ENCODE measurements at regions not wholly inside any gene's neighbourhood (a gene's known extent, or its start where the extent isn't known, plus 50 kb on each side); places are given as distances from the start of the nearest gene placed in this dataset.

GRCh38 chr1:63198871-63199394 is 123.4 kb upstream of the FOXD3 start:
- TF ChIP-seq CTCF (IDR thresholded peaks at IDR 0.05): no peak
- no peak for TF ChIP-seq POLR2A (IDR thresholded peaks at IDR 0.05)
- TF ChIP-seq POLR2AphosphoS5 (IDR thresholded peaks at IDR 0.05): no peak
- TF ChIP-seq EP300 (IDR thresholded peaks at IDR 0.05): no peak
